Sigmoid colon (tissue), 6 donors: ENCODE measurements at regions not wholly inside any gene's neighbourhood (a gene's known extent, or its start where the extent isn't known, plus 50 kb on each side); places are given as distances from the start of the nearest gene placed in this dataset.

ENCODE experiments used
- DNase-seq: peaks from one replicate; pipeline ENCODE4 v3.0.0-alpha.2; 2019
- H3K27ac ChIP-seq, 4 donors: fragments of 200-600 bp; sonication (generic); one replicate each; pipeline ENCODE4 v1.5.1; 2016 to 2019; ENCODE audit warnings: mild to moderate bottlenecking in 1 of 4
- H3K27me3 ChIP-seq, 3 donors: fragments of 200-600 bp; sonication (generic); one replicate each; pipeline ENCODE4 v1.5.1; 2019; ENCODE audit warnings: mild to moderate bottlenecking in 1 of 3
- H3K36me3 ChIP-seq, 4 donors: fragments of 200-600 bp; sonication (generic); one replicate each; pipeline ENCODE4 v1.5.1; 2016 to 2019
- H3K4me1 ChIP-seq, 4 donors: fragments of 200-600 bp; sonication (generic); one replicate each; pipeline ENCODE4 v1.5.1; 2017 to 2019
- H3K4me3 ChIP-seq, 4 donors: fragments of 200-600 bp; sonication (generic); one replicate each; pipeline ENCODE4 v1.5.1; 2017 to 2019; ENCODE audit warnings: mild to moderate bottlenecking in 2 of 4, moderate library complexity in 1 of 4
- H3K9me3 ChIP-seq, 4 donors: fragments of 200-600 bp in 3 of 4; sonication (generic) in 3 of 4; one replicate each; pipeline versions ENCODE4 v1.5.1 to v1.6.1; 2013 to 2019
- CTCF ChIP-seq, 4 experiments: fragments of 450-650 bp in 3 of 4; fragments of 200-600 bp in 1 of 4; IDR thresholded peaks; one replicate each; pipeline ENCODE4 v1.5.1; 2016 to 2019; ENCODE audit warnings: antibody characterized with exemption in 4 of 4, mild to moderate bottlenecking in 3 of 4, moderate library complexity in 2 of 4
- EP300 ChIP-seq, 4 donors: sonication (generic); formaldehyde crosslinking; IDR thresholded peaks; one replicate each; pipeline ENCODE4 v1.6.1; 2017; ENCODE audit warnings: antibody characterized with exemption in 4 of 4
- POLR2A ChIP-seq, 2 donors: fragments of 450-650 bp; IDR thresholded peaks; one replicate each; pipeline ENCODE4 v1.6.1; 2016; ENCODE audit warnings: antibody characterized with exemption in 2 of 2, mild to moderate bottlenecking in 2 of 2, moderate library complexity in 2 of 2
- POLR2AphosphoS5 ChIP-seq, 4 donors: sonication (generic); formaldehyde crosslinking; IDR thresholded peaks; one replicate each; pipeline ENCODE4 v1.6.1; 2017; ENCODE audit warnings: antibody characterized with exemption in 4 of 4
- WGBS, 2 donors: extraction: QIAGEN DNeasy Blood & Tissue Kit; methylation state at CpG; one replicate each; pipeline ENCODE4 v1.1.7; 2013; 5-methylcytosine and 5-hydroxymethylcytosine counted together
- intact Hi-C: fragments of 100-400 bp; cut with DNase I; formaldehyde crosslinking; loops from one replicate; pipeline ENCODE4 v1.15.1; 2023
- donor health status: healthy with polysubstance abuse.
- donor health status: healthy.

- TF ChIP-seq EP300 (IDR thresholded peaks at IDR 0.05): no peak
- no peak for TF ChIP-seq POLR2AphosphoS5 (IDR thresholded peaks at IDR 0.05)
- no peak for TF ChIP-seq POLR2A (IDR thresholded peaks at IDR 0.05)
- no peak for TF ChIP-seq CTCF (IDR thresholded peaks at IDR 0.05)
- WGBS, 2 donors: 84 to 94% methylated on average over 1 of the region's 1 CpG
- Histone ChIP-seq H3K4me1 (peaks cover 0 to 14% (median 6%) of the 10 kb centered on the region in 4 donors), H3K27ac (peak overlapping the region in 1 of 4 donors; percentile 54), H3K36me3 (no peaks in the 10 kb centered on the region), H3K27me3 (no peaks in the 10 kb centered on the region), H3K4me3 (no peak overlapping the region), H3K9me3 (no peaks in the 10 kb centered on the region)
- no peak for DNase-seq
- intact Hi-C loops: no loop called here
These were observed 281.2 kb upstream of the THBS1 start for GRCh38 chr15:39299486-39300267.

- Histone ChIP-seq H3K4me3 (no peak overlapping the region), H3K9me3 (no peaks in the 10 kb centered on the region), H3K36me3 (no peaks in the 10 kb centered on the region), H3K27me3 (no peaks in the 10 kb centered on the region), H3K27ac (peak overlapping the region in 1 of 4 donors; percentile 54), H3K4me1 (peaks cover 0 to 14% (median 6%) of the 10 kb centered on the region in 4 donors)
- TF ChIP-seq POLR2AphosphoS5 (IDR thresholded peaks at IDR 0.05): peak; percentile 21 to 60 (median 49)
- no peak for TF ChIP-seq POLR2A (IDR thresholded peaks at IDR 0.05)
- no peak for TF ChIP-seq CTCF (IDR thresholded peaks at IDR 0.05)
- TF ChIP-seq EP300 (IDR thresholded peaks at IDR 0.05): no peak
- 90 to 91% methylated on average over 3 of the region's 3 CpGs for WGBS, 2 donors
- no peak for DNase-seq
- intact Hi-C loops: no loop called here
These were observed 280.3 kb upstream of the THBS1 start for GRCh38 chr15:39300451-39301153.

GRCh38 chr15:39301589-39301999 lies 279.3 kb upstream of the THBS1 start:
- TF ChIP-seq CTCF (IDR thresholded peaks at IDR 0.05): no peak
- no peak for TF ChIP-seq EP300 (IDR thresholded peaks at IDR 0.05)
- TF ChIP-seq POLR2AphosphoS5 (IDR thresholded peaks at IDR 0.05): peak in 1 of 4 donors; percentile 42
- TF ChIP-seq POLR2A (IDR thresholded peaks at IDR 0.05): no peak
- DNase-seq: no peak
- intact Hi-C loops: no loop called here
- no peaks in the 10 kb centered on the region for H3K27me3 ChIP-seq
- no peaks in the 10 kb centered on the region for H3K36me3 ChIP-seq
- no peaks in the 10 kb centered on the region for H3K9me3 ChIP-seq
- WGBS, 2 donors: 85 to 88% methylated on average over 2 of the region's 2 CpGs
- peak overlapping the region in 1 of 4 donors; percentile 54 for H3K27ac ChIP-seq
- H3K4me1 ChIP-seq: peaks cover 0 to 14% (median 6%) of the 10 kb centered on the region in 4 donors
- H3K4me3 ChIP-seq: no peak overlapping the region

- H3K27me3 ChIP-seq: no peaks in the 10 kb centered on the region
These were observed 277.9 kb upstream of the THBS1 start for GRCh38 chr15:39302936-39303335.

More at GRCh38 chr15:39302936-39303335, 277.9 kb upstream of the THBS1 start:
- Histone ChIP-seq H3K4me1 (peaks cover 0 to 14% (median 6%) of the 10 kb centered on the region in 4 donors), H3K9me3 (no peaks in the 10 kb centered on the region), H3K27ac (no peak overlapping the region), H3K36me3 (no peaks in the 10 kb centered on the region), H3K4me3 (no peak overlapping the region)
- intact Hi-C loops: no loop called here
- TF ChIP-seq POLR2A (IDR thresholded peaks at IDR 0.05) (no peak), EP300 (IDR thresholded peaks at IDR 0.05) (no peak), POLR2AphosphoS5 (IDR thresholded peaks at IDR 0.05) (no peak), CTCF (IDR thresholded peaks at IDR 0.05) (no peak)
- 86 to 91% methylated on average over 2 of the region's 2 CpGs for WGBS, 2 donors
- no peak for DNase-seq
